OCI-LY3 (cell line): ENCODE measurements at regions not wholly inside any gene's neighbourhood (a gene's known extent, or its start where the extent isn't known, plus 50 kb on each side); places are given as distances from the start of the nearest gene placed in this dataset.

ENCODE experiments used
- H2AFZ ChIP-seq: fragments of 200-600, 300-600 bp; shearing (Covaris generic); 2 replicates; pipeline ENCODE4 v1.6.0; 2014; ENCODE audit warnings: antibody characterized with exemption, low read depth, low read length
- H3K27ac ChIP-seq: fragments of 200-600, 300-600 bp; sonication (generic); 2 replicates; pipeline ENCODE4 v1.5.1; 2014; ENCODE audit warnings: mild to moderate bottlenecking, low read length, moderate library complexity, mixed read lengths
- H3K27me3 ChIP-seq: fragments of 200-600, 300-600 bp; sonication (generic); 2 replicates; pipeline ENCODE4 v1.6.1; 2014; ENCODE audit warnings: low read depth, low read length, mixed read lengths
- H3K36me3 ChIP-seq: fragments of 200-600, 300-600 bp; sonication (generic); replicated peaks from 2 replicates; pipeline ENCODE3; 2014; ENCODE audit warnings: low read depth, low read length, mixed read lengths
- H3K4me1 ChIP-seq: fragments of 300-600, 200-600 bp; sonication (generic); 2 replicates; pipeline ENCODE4 v1.6.1; 2014; ENCODE audit warnings: low read length, mixed read lengths
- H3K4me2 ChIP-seq: fragments of 200-600, 300-600 bp; sonication (generic); 2 replicates; pipeline ENCODE4 v1.6.1; 2014; ENCODE audit warnings: low read length, mixed read lengths
- H3K4me3 ChIP-seq: fragments of 300-600, 200-600 bp; sonication (generic); 2 replicates; pipeline ENCODE4 v1.5.1; 2014; ENCODE audit warnings: antibody characterized with exemption, mild to moderate bottlenecking, low read length, moderate library complexity
- H3K79me2 ChIP-seq: fragments of 300-600, 200-600 bp; shearing (Covaris generic); 2 replicates; pipeline ENCODE4 v1.6.1; 2014; ENCODE audit warnings: mild to moderate bottlenecking, low read length, mixed read lengths
- H3K9ac ChIP-seq: fragments of 300-600, 200-600 bp; shearing (Covaris generic); 2 replicates; pipeline ENCODE4 v1.6.0; 2014; ENCODE audit warnings: mild to moderate bottlenecking, low read length, moderate library complexity
- H3K9me3 ChIP-seq: fragments of 200-600, 300-600 bp; shearing (Covaris generic); 2 replicates; pipeline ENCODE4 v1.6.1; 2014; ENCODE audit warnings: low read length, mixed read lengths; ENCODE audit not compliant: insufficient read depth
- H4K20me1 ChIP-seq: fragments of 200-600, 300-600 bp; sonication (generic); 2 replicates; pipeline ENCODE4 v1.6.1; 2016; ENCODE audit warnings: low read length, mixed read lengths; ENCODE audit not compliant: insufficient read depth
- CTCF ChIP-seq: fragments of 200-600, 300-600 bp; sonication (generic); IDR thresholded peaks from 2 replicates; pipeline ENCODE4 v1.5.1; 2014; ENCODE audit warnings: antibody characterized with exemption, low read length, low read depth
- EZH2phosphoT487 ChIP-seq: fragments of 200-600 bp; shearing (Covaris generic); IDR thresholded peaks from 2 replicates; pipeline ENCODE4 v1.6.1; 2018; ENCODE audit warnings: antibody characterized with exemption, mixed run types, low read depth

GRCh38 chr3:177427540-177427939 is 230.3 kb upstream of the TBL1XR1 start:
- peaks cover 61% of the 10 kb centered on the region for H3K4me1 ChIP-seq
- H2AFZ ChIP-seq = peak overlapping the region; percentile 46
- peaks cover 7% of the 10 kb centered on the region; the same call in 1 of the 2 replicates for H3K27me3 ChIP-seq
- peaks cover 13% of the 10 kb centered on the region; the same call in 1 of the 2 replicates for H3K9me3 ChIP-seq
- H3K9ac ChIP-seq = peak overlapping the region; percentile 50
- H3K4me3 ChIP-seq = peak overlapping the region; percentile 40
- H3K4me2 ChIP-seq = peak overlapping the region; percentile 63
- TF ChIP-seq EZH2phosphoT487 (no peak), CTCF (no peak)
- no peaks in the 10 kb centered on the region for H3K79me2 ChIP-seq
- H3K27ac ChIP-seq = peak overlapping the region; percentile 88
- H3K36me3 ChIP-seq = peaks cover 14% of the 10 kb centered on the region
- H4K20me1 ChIP-seq = no peaks in the 10 kb centered on the region

- no peak overlapping the region for H2AFZ ChIP-seq
Observed at GRCh38 chr3:177429079-177429478, 231.8 kb upstream of the TBL1XR1 start.

GRCh38 chr3:177429771-177430170 is 232.5 kb upstream of the TBL1XR1 start:
- TF ChIP-seq CTCF (no peak), EZH2phosphoT487 (no peak)

More at GRCh38 chr3:177429079-177429478, 231.8 kb upstream of the TBL1XR1 start:
- Histone ChIP-seq H3K27ac (no peak overlapping the region), H3K9ac (no peak overlapping the region), H4K20me1 (no peaks in the 10 kb centered on the region), H3K4me2 (no peak overlapping the region), H3K79me2 (no peaks in the 10 kb centered on the region), H3K9me3 (peaks cover 13% of the 10 kb centered on the region; the same call in 1 of the 2 replicates), H3K27me3 (peaks cover 7% of the 10 kb centered on the region; the same call in 1 of the 2 replicates), H3K4me3 (no peak overlapping the region), H3K36me3 (peaks cover 14% of the 10 kb centered on the region), H3K4me1 (peaks cover 45% of the 10 kb centered on the region)
- TF ChIP-seq EZH2phosphoT487 (no peak), CTCF (no peak)

GRCh38 chr3:177430653-177431052 is 233.4 kb upstream of the TBL1XR1 start:
- H3K9ac ChIP-seq = no peak overlapping the region
- peaks cover 12% of the 10 kb centered on the region; the same call in 1 of the 2 replicates for H3K9me3 ChIP-seq
- H3K27me3 ChIP-seq = peaks cover 7% of the 10 kb centered on the region; the same call in 1 of the 2 replicates
- H3K4me3 ChIP-seq = no peak overlapping the region
- no peak overlapping the region for H2AFZ ChIP-seq
- H3K36me3 ChIP-seq = peaks cover 12% of the 10 kb centered on the region
- H3K4me1 ChIP-seq = peaks cover 42% of the 10 kb centered on the region
- no peak overlapping the region for H3K27ac ChIP-seq
- no peaks in the 10 kb centered on the region for H3K79me2 ChIP-seq
- no peak for TF ChIP-seq EZH2phosphoT487
- no peak for TF ChIP-seq CTCF
- no peaks in the 10 kb centered on the region for H4K20me1 ChIP-seq
- H3K4me2 ChIP-seq = no peak overlapping the region

More at GRCh38 chr3:177429771-177430170, 232.5 kb upstream of the TBL1XR1 start:
- Histone ChIP-seq H3K4me1 (peaks cover 42% of the 10 kb centered on the region), H3K27me3 (peaks cover 7% of the 10 kb centered on the region; the same call in 1 of the 2 replicates), H3K9ac (no peak overlapping the region), H3K4me3 (no peak overlapping the region), H3K9me3 (peaks cover 13% of the 10 kb centered on the region; the same call in 1 of the 2 replicates), H3K27ac (no peak overlapping the region), H3K36me3 (peaks cover 14% of the 10 kb centered on the region), H3K4me2 (no peak overlapping the region), H4K20me1 (no peaks in the 10 kb centered on the region), H3K79me2 (no peaks in the 10 kb centered on the region), H2AFZ (no peak overlapping the region)
